Vagina (tissue), 2 donors: ENCODE measurements at regions not wholly inside any gene's neighbourhood (a gene's known extent, or its start where the extent isn't known, plus 50 kb on each side); places are given as distances from the start of the nearest gene placed in this dataset.

Source experiments
- DNase-seq, 2 donors: peaks; one replicate each; pipeline ENCODE4 v3.0.0-alpha.2; 2017; ENCODE audit errors: extremely low spot score in 2 of 2
- H3K27ac ChIP-seq: fragments of 200-600 bp; sonication (generic); one replicate; pipeline ENCODE4 v1.5.1; 2019
- H3K27me3 ChIP-seq: fragments of 200-600 bp; sonication (generic); one replicate; pipeline ENCODE4 v1.5.1; 2019
- H3K36me3 ChIP-seq, 2 donors: fragments of 200-600 bp; sonication (generic); one replicate each; pipeline ENCODE4 v1.5.1; 2017 to 2019
- H3K4me1 ChIP-seq: fragments of 200-600 bp; sonication (generic); one replicate; pipeline ENCODE4 v1.5.1; 2019
- H3K4me3 ChIP-seq, 2 donors: fragments of 200-600 bp; sonication (generic); 1 replicate in 1 of 2; 2 replicates in 1 of 2; pipeline ENCODE4 v1.5.1; 2016 to 2019
- H3K9me3 ChIP-seq: fragments of 200-600 bp; sonication (generic); one replicate; pipeline ENCODE4 v1.5.1; 2019
- POLR2A ChIP-seq, 2 donors: fragments of 450-650 bp; IDR thresholded peaks; one replicate each; pipeline ENCODE4 v1.6.1; 2017; ENCODE audit warnings: antibody characterized with exemption in 2 of 2, mild to moderate bottlenecking in 2 of 2, moderate library complexity in 2 of 2
- POLR2AphosphoS5 ChIP-seq, 2 donors: sonication (generic); formaldehyde crosslinking; IDR thresholded peaks; one replicate each; pipeline ENCODE4 v1.9.0; 2017; ENCODE audit warnings: antibody characterized with exemption in 2 of 2, mild to moderate bottlenecking in 2 of 2, low read depth in 1 of 2; ENCODE audit not compliant: insufficient read depth in 1 of 2
- intact Hi-C: fragments of 100-400 bp; cut with DNase I; formaldehyde crosslinking; loops from one replicate; pipeline ENCODE4 v1.15.1; 2023
- TF ChIP-seq, protein P1 (sequence below), 3 experiments: fragments of 450-650 bp in 2 of 3; fragments of 200-600 bp in 1 of 3; sonication (generic) in 1 of 3; IDR thresholded peaks; one replicate each; pipeline ENCODE4 v1.5.1; 2017 to 2019; ENCODE audit warnings: antibody characterized with exemption in 3 of 3, mild to moderate bottlenecking in 2 of 3, moderate library complexity in 2 of 3

- Histone ChIP-seq H3K27me3 (no peaks in the 10 kb centered on the region), H3K36me3 (no peaks in the 10 kb centered on the region), H3K9me3 (no peaks in the 10 kb centered on the region), H3K4me1 (no peaks in the 10 kb centered on the region), H3K27ac (no peak overlapping the region), H3K4me3 (no peak overlapping the region)
- TF ChIP-seq, protein P1, sequence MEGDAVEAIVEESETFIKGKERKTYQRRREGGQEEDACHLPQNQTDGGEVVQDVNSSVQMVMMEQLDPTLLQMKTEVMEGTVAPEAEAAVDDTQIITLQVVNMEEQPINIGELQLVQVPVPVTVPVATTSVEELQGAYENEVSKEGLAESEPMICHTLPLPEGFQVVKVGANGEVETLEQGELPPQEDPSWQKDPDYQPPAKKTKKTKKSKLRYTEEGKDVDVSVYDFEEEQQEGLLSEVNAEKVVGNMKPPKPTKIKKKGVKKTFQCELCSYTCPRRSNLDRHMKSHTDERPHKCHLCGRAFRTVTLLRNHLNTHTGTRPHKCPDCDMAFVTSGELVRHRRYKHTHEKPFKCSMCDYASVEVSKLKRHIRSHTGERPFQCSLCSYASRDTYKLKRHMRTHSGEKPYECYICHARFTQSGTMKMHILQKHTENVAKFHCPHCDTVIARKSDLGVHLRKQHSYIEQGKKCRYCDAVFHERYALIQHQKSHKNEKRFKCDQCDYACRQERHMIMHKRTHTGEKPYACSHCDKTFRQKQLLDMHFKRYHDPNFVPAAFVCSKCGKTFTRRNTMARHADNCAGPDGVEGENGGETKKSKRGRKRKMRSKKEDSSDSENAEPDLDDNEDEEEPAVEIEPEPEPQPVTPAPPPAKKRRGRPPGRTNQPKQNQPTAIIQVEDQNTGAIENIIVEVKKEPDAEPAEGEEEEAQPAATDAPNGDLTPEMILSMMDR (IDR thresholded peaks at IDR 0.05) = no peak
- TF ChIP-seq POLR2AphosphoS5 (IDR thresholded peaks at IDR 0.05; ENCODE audit: insufficient read depth in 1 of 2, low read depth in 1 of 2) = peak in 1 of 2 donors; percentile 36
- DNase-seq = no peak
- intact Hi-C loops = no loop called here
Measured at GRCh38 chr4:31360786-31361185, 640.6 kb downstream of the PCDH7 start.

DNA sequence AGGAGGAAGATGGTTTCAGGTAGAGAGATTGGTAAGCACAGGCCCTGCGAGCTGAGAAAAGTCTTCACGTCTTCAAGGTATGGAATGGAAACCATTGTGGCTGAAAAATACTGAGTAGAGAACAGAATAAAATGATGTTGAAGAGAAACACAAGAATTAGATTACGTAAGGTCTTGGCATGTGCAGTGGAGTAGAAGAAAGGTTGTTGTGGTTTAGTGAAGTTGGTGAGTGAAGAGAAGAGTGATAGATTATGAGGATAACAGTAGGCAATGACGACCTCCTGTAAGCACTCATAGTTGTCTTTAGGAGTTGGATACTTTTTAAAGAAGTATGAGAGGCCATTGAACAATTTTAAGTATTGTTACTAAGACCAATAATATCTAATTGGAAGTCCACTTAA is 642.6 kb downstream of the PCDH7 start:
- no peak for DNase-seq
- Histone ChIP-seq H3K4me3 (no peak overlapping the region), H3K27ac (no peak overlapping the region), H3K9me3 (no peaks in the 10 kb centered on the region), H3K27me3 (no peaks in the 10 kb centered on the region), H3K4me1 (no peaks in the 10 kb centered on the region), H3K36me3 (no peaks in the 10 kb centered on the region)
- no peak for TF ChIP-seq POLR2A (IDR thresholded peaks at IDR 0.05)
- TF ChIP-seq, protein P1 (IDR thresholded peaks at IDR 0.05) = no peak
- no peak for TF ChIP-seq POLR2AphosphoS5 (IDR thresholded peaks at IDR 0.05; ENCODE audit: insufficient read depth in 1 of 2, low read depth in 1 of 2)
- intact Hi-C loops = no loop called here

DNA sequence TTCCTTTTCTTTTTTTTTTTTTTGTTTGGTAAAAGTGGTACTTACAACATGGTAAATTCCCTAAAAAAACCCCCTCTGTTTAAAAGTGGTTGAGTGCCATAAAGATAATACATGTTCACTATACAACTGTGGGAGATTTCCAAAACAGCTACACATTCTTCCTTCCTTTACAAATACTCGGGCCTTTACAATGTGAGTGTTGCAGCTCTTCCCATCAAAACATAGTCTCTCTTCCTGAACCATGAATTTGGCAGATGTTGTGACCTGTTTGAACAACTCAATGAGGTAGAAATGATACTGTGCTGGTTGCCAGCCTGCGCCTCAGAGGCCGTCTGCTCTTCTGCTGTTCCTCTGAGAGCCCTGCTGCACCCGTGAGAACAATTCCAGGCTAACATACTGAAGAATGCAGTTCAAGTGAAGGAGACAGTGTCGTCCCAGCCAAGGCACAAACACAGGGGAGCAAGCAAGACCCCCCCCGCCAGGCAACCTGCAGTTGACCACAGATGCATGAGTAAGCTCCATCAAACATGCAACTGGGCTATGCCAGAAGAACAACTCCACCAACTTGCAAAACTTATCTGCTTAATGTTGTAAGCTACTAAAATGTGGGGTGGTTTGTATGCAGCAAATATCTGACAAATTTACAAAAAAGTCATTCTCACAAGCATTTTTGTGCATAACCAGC is 645.0 kb downstream of the PCDH7 start:
- intact Hi-C loops = no loop called here
- Histone ChIP-seq H3K27me3 (no peaks in the 10 kb centered on the region), H3K36me3 (no peaks in the 10 kb centered on the region), H3K4me3 (no peak overlapping the region), H3K4me1 (no peaks in the 10 kb centered on the region), H3K9me3 (no peaks in the 10 kb centered on the region), H3K27ac (no peak overlapping the region)
- DNase-seq = no peak
- TF ChIP-seq, protein P1 (IDR thresholded peaks at IDR 0.05) = no peak
- TF ChIP-seq POLR2AphosphoS5 (IDR thresholded peaks at IDR 0.05; ENCODE audit: insufficient read depth in 1 of 2, low read depth in 1 of 2) (no peak), POLR2A (IDR thresholded peaks at IDR 0.05) (no peak)

GRCh38 chr4:31366041-31366440 is 645.9 kb downstream of the PCDH7 start:
- no peak for TF ChIP-seq POLR2AphosphoS5 (IDR thresholded peaks at IDR 0.05; ENCODE audit: insufficient read depth in 1 of 2, low read depth in 1 of 2)
- TF ChIP-seq, protein P1 (IDR thresholded peaks at IDR 0.05) = no peak
- TF ChIP-seq POLR2A (IDR thresholded peaks at IDR 0.05) = no peak
- H3K9me3 ChIP-seq = no peaks in the 10 kb centered on the region
- H3K36me3 ChIP-seq = no peaks in the 10 kb centered on the region
- H3K27ac ChIP-seq = no peak overlapping the region
- intact Hi-C loops = no loop called here
- H3K4me1 ChIP-seq = no peaks in the 10 kb centered on the region
- no peak for DNase-seq
- H3K27me3 ChIP-seq = no peaks in the 10 kb centered on the region
- H3K4me3 ChIP-seq = no peak overlapping the region

DNA sequence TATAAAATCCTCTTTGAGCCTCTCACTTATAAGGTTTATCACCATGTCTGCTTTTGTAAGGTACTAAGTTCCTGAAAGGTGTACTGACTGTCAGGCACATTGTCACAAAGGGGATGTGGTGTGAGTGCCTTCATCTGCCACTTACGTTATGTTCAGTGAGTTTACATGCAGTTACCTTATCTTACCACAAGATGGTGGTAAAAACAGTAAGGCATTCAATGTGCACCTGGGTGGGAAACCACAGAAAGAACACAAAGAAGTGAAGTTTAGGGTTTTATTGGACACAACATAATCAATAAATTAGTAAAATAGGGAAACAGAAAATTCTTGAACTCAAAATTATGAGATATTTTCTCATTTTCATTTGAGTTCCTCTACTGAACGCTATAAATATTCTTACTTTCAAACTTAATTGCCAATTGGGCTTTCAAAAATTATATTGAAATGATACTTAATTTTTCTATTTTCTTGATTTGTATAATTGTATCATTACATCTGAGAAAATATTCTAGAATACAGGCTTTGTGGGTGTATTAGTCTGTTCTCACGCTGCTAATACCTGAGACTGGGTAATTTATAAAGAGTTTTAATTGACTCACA is 650.8 kb downstream of the PCDH7 start:
- Histone ChIP-seq H3K9me3 (no peaks in the 10 kb centered on the region), H3K27me3 (no peaks in the 10 kb centered on the region), H3K4me1 (no peaks in the 10 kb centered on the region), H3K27ac (no peak overlapping the region), H3K36me3 (no peaks in the 10 kb centered on the region), H3K4me3 (no peak overlapping the region)
- no peak for DNase-seq
- TF ChIP-seq, protein P1 (IDR thresholded peaks at IDR 0.05) = peak; percentile 9 to 53 (median 43)
- TF ChIP-seq POLR2A (IDR thresholded peaks at IDR 0.05) = no peak
- intact Hi-C loops = no loop called here
